ENCODE measurements at regions not wholly inside any gene's neighbourhood (a gene's known extent, or its start where the extent isn't known, plus 50 kb on each side); places are given as distances from the start of the nearest gene placed in this dataset.

DNA sequence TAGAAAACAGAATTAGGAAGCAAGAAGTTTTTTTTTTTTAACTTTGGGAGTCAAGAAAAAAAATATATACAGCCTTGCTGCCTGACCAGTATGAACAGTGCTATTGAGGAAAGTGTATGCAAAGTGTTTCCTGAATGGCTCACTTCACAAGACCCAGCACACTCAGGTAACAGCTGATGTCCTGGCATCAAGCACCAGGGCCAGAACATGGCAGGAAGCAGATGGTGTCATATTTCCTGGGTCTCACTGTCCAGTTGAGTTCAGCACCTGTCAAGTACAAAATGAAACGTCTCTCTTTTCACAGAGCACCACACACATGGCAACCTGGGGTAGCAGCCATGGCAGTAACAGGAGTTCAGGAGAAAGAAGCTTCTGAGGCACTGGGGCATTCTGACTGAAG is 372.3 kb downstream of the TTLL7 start:
- intact Hi-C loops (cut with micrococcal nuclease) = no loop called here
- Histone ChIP-seq H4K20me1 (ENCODE audit: insufficient read depth, low read length) (no peaks in the 10 kb centered on the region), H3K79me1 (ENCODE audit: low read depth in 1 of 2, low read length in 2 of 2) (no peaks in the 10 kb centered on the region), H3K9me3 (ENCODE audit: control insufficient read depth, insufficient read depth, low read length) (peaks cover 4% of the 10 kb centered on the region; the same call in 1 of the 2 replicates), H3K9ac (ENCODE audit: low read depth, low read length) (no peak overlapping the region), H3K9me1 (ENCODE audit: insufficient read depth, low read length) (no peaks in the 10 kb centered on the region), H3K56ac (ENCODE audit: extremely low read depth, insufficient read depth, low read length) (no peak overlapping the region), H3K14ac (replicated peaks; ENCODE audit: low read depth, low read length) (no peak overlapping the region), H3K18ac (ENCODE audit: low read depth, low read length) (no peak overlapping the region), H2BK15ac (ENCODE audit: low read depth, low read length) (no peak overlapping the region), H2AFZ (replicated peaks; ENCODE audit: low read length, poor library complexity) (no peak overlapping the region), H4K91ac (ENCODE audit: insufficient read depth, low read depth, low read length) (no peak overlapping the region), H2BK5ac (ENCODE audit: low read depth, low read length, poor library complexity, severe bottlenecking) (no peak overlapping the region), H3K36me3 (ENCODE audit: control insufficient read depth, insufficient read depth, low read length) (no peaks in the 10 kb centered on the region), H3K4me3 (ENCODE audit: insufficient read depth, low read depth, low read length) (no peak overlapping the region), H3K4ac (ENCODE audit: low read depth, low read length) (no peak overlapping the region), H3K23ac (ENCODE audit: low read depth, low read length) (no peak overlapping the region), H2AK5ac (ENCODE audit: low read depth, low read length) (no peak overlapping the region), H3K27me3 (ENCODE audit: control insufficient read depth, insufficient read depth, low read length) (no peaks in the 10 kb centered on the region), H4K8ac (ENCODE audit: low read depth in 2 of 2, low read length in 2 of 2) (no peak overlapping the region), H2BK120ac (ENCODE audit: low read depth, low read length) (no peak overlapping the region), H3K27ac (ENCODE audit: insufficient read depth, low read length) (no peak overlapping the region), H3K4me2 (ENCODE audit: low read depth, low read length) (no peak overlapping the region), H3K4me1 (ENCODE audit: control insufficient read depth, insufficient read depth, low read length) (no peaks in the 10 kb centered on the region), H2AK9ac (replicated peaks; ENCODE audit: low read depth, low read length, poor library complexity) (no peak overlapping the region), H4K5ac (ENCODE audit: low read depth, low read length) (no peak overlapping the region), H2BK20ac (ENCODE audit: low read depth, low read length) (no peak overlapping the region)
- CTCF ChIA-PET = interaction anchor here (1.0 kb wide), 1 partner anchor 10 kb away, joined by 3 read pairs; no protein-coding TSS in a partner anchor
- no CpG with 5 or more reads among the region's 1 CpG for WGBS, 2 experiments (ENCODE audit: extremely low coverage in 2 of 2, insufficient read length in 1 of 2)
- dilution Hi-C loops (cut with HindIII; ENCODE audit: low sequenced_read_pairs, unreplicated experiment) = no loop called here
- BruUV-seq (replicated peaks) = no TSS peak
- TF ChIP-seq MAFK (IDR thresholded peaks at IDR 0.05; ENCODE audit: low read depth, low read length) (no peak), RFX5 (IDR thresholded peaks at IDR 0.05; ENCODE audit: low read depth, low read length) (no peak), BHLHE40 (IDR thresholded peaks at IDR 0.05; ENCODE audit: low read depth, low read length) (no peak), NFE2L2 (IDR thresholded peaks at IDR 0.05; ENCODE audit: low read depth, low read length) (no peak), CHD1 (IDR thresholded peaks at IDR 0.05; ENCODE audit: low read depth, low read length) (no peak), RCOR1 (IDR thresholded peaks at IDR 0.05; ENCODE audit: insufficient replicate concordance, low read length) (no peak), POLR2A (IDR thresholded peaks at IDR 0.05; ENCODE audit: low read depth, low read length) (no peak), RAD21 (IDR thresholded peaks at IDR 0.05; ENCODE audit: low read length) (no peak), MAZ (IDR thresholded peaks at IDR 0.05; ENCODE audit: borderline replicate concordance, low read depth, low read length) (no peak), FOS (IDR thresholded peaks at IDR 0.05; ENCODE audit: low read depth, low read length) (no peak), MXI1 (IDR thresholded peaks at IDR 0.05; ENCODE audit: borderline replicate concordance, low read depth, low read length) (no peak)
- TF ChIP-seq, protein P1, sequence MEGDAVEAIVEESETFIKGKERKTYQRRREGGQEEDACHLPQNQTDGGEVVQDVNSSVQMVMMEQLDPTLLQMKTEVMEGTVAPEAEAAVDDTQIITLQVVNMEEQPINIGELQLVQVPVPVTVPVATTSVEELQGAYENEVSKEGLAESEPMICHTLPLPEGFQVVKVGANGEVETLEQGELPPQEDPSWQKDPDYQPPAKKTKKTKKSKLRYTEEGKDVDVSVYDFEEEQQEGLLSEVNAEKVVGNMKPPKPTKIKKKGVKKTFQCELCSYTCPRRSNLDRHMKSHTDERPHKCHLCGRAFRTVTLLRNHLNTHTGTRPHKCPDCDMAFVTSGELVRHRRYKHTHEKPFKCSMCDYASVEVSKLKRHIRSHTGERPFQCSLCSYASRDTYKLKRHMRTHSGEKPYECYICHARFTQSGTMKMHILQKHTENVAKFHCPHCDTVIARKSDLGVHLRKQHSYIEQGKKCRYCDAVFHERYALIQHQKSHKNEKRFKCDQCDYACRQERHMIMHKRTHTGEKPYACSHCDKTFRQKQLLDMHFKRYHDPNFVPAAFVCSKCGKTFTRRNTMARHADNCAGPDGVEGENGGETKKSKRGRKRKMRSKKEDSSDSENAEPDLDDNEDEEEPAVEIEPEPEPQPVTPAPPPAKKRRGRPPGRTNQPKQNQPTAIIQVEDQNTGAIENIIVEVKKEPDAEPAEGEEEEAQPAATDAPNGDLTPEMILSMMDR (conservative IDR thresholded peaks at IDR 0.05; ENCODE audit: low read depth, low read length) = no peak
- TF ChIP-seq, protein P2, sequence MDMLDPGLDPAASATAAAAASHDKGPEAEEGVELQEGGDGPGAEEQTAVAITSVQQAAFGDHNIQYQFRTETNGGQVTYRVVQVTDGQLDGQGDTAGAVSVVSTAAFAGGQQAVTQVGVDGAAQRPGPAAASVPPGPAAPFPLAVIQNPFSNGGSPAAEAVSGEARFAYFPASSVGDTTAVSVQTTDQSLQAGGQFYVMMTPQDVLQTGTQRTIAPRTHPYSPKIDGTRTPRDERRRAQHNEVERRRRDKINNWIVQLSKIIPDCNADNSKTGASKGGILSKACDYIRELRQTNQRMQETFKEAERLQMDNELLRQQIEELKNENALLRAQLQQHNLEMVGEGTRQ (IDR thresholded peaks at IDR 0.05; ENCODE audit: low read depth, low read length) = no peak
- TF ChIP-seq, protein P3, sequence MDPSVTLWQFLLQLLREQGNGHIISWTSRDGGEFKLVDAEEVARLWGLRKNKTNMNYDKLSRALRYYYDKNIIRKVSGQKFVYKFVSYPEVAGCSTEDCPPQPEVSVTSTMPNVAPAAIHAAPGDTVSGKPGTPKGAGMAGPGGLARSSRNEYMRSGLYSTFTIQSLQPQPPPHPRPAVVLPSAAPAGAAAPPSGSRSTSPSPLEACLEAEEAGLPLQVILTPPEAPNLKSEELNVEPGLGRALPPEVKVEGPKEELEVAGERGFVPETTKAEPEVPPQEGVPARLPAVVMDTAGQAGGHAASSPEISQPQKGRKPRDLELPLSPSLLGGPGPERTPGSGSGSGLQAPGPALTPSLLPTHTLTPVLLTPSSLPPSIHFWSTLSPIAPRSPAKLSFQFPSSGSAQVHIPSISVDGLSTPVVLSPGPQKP (IDR thresholded peaks at IDR 0.05; ENCODE audit: borderline replicate concordance, low read depth, low read length) = no peak
- no peak for ATAC-seq (ENCODE audit: low read depth)
- in situ Hi-C loops (cut with MboI; ENCODE audit: low sequenced_read_pairs) = no loop called here
- DNase-seq = no peak
- POLR2A ChIA-PET (ENCODE audit: unreplicated experiment) = no interaction called here
